H9 (cell line): ENCODE measurements at regions not wholly inside any gene's neighbourhood (a gene's known extent, or its start where the extent isn't known, plus 50 kb on each side); places are given as distances from the start of the nearest gene placed in this dataset.

Source experiments
- DNase-seq: peaks from one replicate; pipeline ENCODE4 v3.0.0-alpha.2; 2017
- H2AFZ ChIP-seq: one replicate; pipeline ENCODE4 v1.6.1; 2013; ENCODE audit warnings: mild to moderate bottlenecking, low read length, control low read depth, moderate library complexity
- H2AK5ac ChIP-seq: 2 replicates; pipeline ENCODE4 v1.6.1; 2013; ENCODE audit warnings: low read length, control low read depth, mixed read lengths; ENCODE audit not compliant: insufficient read length
- H2BK120ac ChIP-seq: one replicate; pipeline ENCODE4 v1.6.1; 2013; ENCODE audit warnings: low read depth, mild to moderate bottlenecking, low read length, control low read depth, inconsistent platforms; ENCODE audit not compliant: poor library complexity, severe bottlenecking
- H2BK12ac ChIP-seq: 2 replicates; pipeline ENCODE4 v1.6.1; 2013; ENCODE audit warnings: low read length, control low read depth, mixed read lengths, low read depth; ENCODE audit not compliant: insufficient read length
- H2BK15ac ChIP-seq: 2 replicates; pipeline ENCODE4 v1.6.1; 2013; ENCODE audit warnings: low read depth, low read length, control low read depth
- H2BK20ac ChIP-seq: one replicate; pipeline ENCODE4 v1.6.1; 2013; ENCODE audit warnings: low read depth, mild to moderate bottlenecking, low read length, control low read depth, inconsistent platforms; ENCODE audit not compliant: poor library complexity, severe bottlenecking
- H2BK5ac ChIP-seq: 2 replicates; pipeline ENCODE4 v1.6.1; 2013; ENCODE audit warnings: low read length, control low read depth, mixed read lengths; ENCODE audit not compliant: insufficient read length
- H3K14ac ChIP-seq: 2 replicates; pipeline ENCODE4 v1.6.1; 2013; ENCODE audit warnings: low read length, control low read depth; ENCODE audit not compliant: insufficient read depth
- H3K18ac ChIP-seq: 2 replicates; pipeline ENCODE4 v1.6.1; 2013; ENCODE audit warnings: low read depth, mild to moderate bottlenecking, mixed read lengths, low read length, control low read depth; ENCODE audit not compliant: insufficient read length
- H3K23ac ChIP-seq: 2 replicates; pipeline ENCODE4 v1.6.1; 2013; ENCODE audit warnings: low read length, control low read depth, mixed read lengths, low read depth; ENCODE audit not compliant: insufficient read length
- H3K23me2 ChIP-seq: 2 replicates; pipeline ENCODE4 v1.6.1; 2013; ENCODE audit warnings: low read depth, mild to moderate bottlenecking, mixed read lengths, low read length, control low read depth; ENCODE audit not compliant: insufficient read length, poor library complexity, severe bottlenecking
- H3K27ac ChIP-seq: 2 replicates; pipeline ENCODE4 v1.5.1; 2013; ENCODE audit warnings: low read length, control low read depth, mixed read lengths, low read depth; ENCODE audit not compliant: insufficient read length
- H3K27me3 ChIP-seq: 2 replicates; pipeline ENCODE4 v1.6.1; 2013; ENCODE audit warnings: low read length, control low read depth, inconsistent platforms; ENCODE audit not compliant: insufficient read depth
- H3K4ac ChIP-seq: 2 replicates; pipeline ENCODE4 v1.6.1; 2013; ENCODE audit warnings: low read depth, mild to moderate bottlenecking, control low read depth, inconsistent platforms, low read length, moderate library complexity
- H3K4me1 ChIP-seq: 2 replicates; pipeline ENCODE4 v1.6.1; 2013; ENCODE audit warnings: low read length, control low read depth, inconsistent platforms; ENCODE audit not compliant: insufficient read depth
- H3K4me2 ChIP-seq: 2 replicates; pipeline ENCODE4 v1.6.1; 2013; ENCODE audit warnings: low read length, control low read depth, mixed read lengths; ENCODE audit not compliant: insufficient read length, insufficient read depth
- H3K56ac ChIP-seq: 2 replicates; pipeline ENCODE4 v1.6.1; 2013; ENCODE audit warnings: low read depth, mild to moderate bottlenecking, mixed read lengths, low read length, control low read depth; ENCODE audit not compliant: insufficient read length
- H3K79me1 ChIP-seq: 2 replicates; pipeline ENCODE4 v1.6.1; 2013; ENCODE audit warnings: low read depth, mild to moderate bottlenecking, moderate library complexity, low read length, control low read depth, inconsistent platforms; ENCODE audit not compliant: insufficient read depth, poor library complexity, severe bottlenecking
- H3K79me2 ChIP-seq: 2 replicates; pipeline ENCODE4 v1.6.1; 2013; ENCODE audit warnings: low read length, control low read depth, inconsistent platforms; ENCODE audit not compliant: insufficient read depth
- H3K9ac ChIP-seq: 2 replicates; pipeline ENCODE4 v1.6.1; 2013; ENCODE audit warnings: low read length, control low read depth, mixed read lengths; ENCODE audit not compliant: insufficient read length; ENCODE audit errors: extremely low read depth
- H3K9me3 ChIP-seq: one replicate; pipeline ENCODE4 v1.6.1; 2013; ENCODE audit warnings: low read depth, low read length, inconsistent platforms; ENCODE audit not compliant: control insufficient read depth
- H3T11ph ChIP-seq: one replicate; pipeline ENCODE4 v1.6.1; 2013; ENCODE audit warnings: mild to moderate bottlenecking, low read length, control low read depth, inconsistent platforms
- H4K20me1 ChIP-seq: one replicate; pipeline ENCODE4 v1.6.1; 2013; ENCODE audit not compliant: control insufficient read depth, insufficient read length, insufficient read depth
- H4K5ac ChIP-seq: 2 replicates; pipeline ENCODE4 v1.6.1; 2013; ENCODE audit warnings: low read depth, mild to moderate bottlenecking, mixed read lengths, low read length, control low read depth; ENCODE audit not compliant: insufficient read length
- H4K8ac ChIP-seq: replicated peaks from 2 replicates; pipeline ENCODE4 v1.6.1; 2013; ENCODE audit warnings: low read length, control low read depth, mixed read lengths, low read depth; ENCODE audit not compliant: insufficient read length
- H4K91ac ChIP-seq: 2 replicates; pipeline ENCODE4 v1.6.1; 2013; ENCODE audit warnings: low read depth, mild to moderate bottlenecking, moderate library complexity, mixed read lengths, low read length, control low read depth; ENCODE audit not compliant: insufficient read length
- H3K27ac Mint-ChIP-seq, 3 experiments: 2 replicates in 2 of 3; 3 replicates in 1 of 3; pipeline ENCODE4 v1.8.0; 2020 to 2021; ENCODE audit warnings: mixed read lengths in 3 of 3, mild to moderate bottlenecking in 1 of 3, moderate library complexity in 1 of 3
- H3K27me3 Mint-ChIP-seq: 2 replicates; pipeline ENCODE4 v1.8.0; 2021; ENCODE audit warnings: low read depth, mild to moderate bottlenecking, moderate library complexity, mixed read lengths
- H3K36me3 Mint-ChIP-seq, 3 experiments: 2 replicates in 2 of 3; 3 replicates in 1 of 3; pipeline ENCODE4 v1.8.0; 2020 to 2021; ENCODE audit warnings: low read depth in 3 of 3, mixed read lengths in 3 of 3; ENCODE audit not compliant: insufficient read depth in 1 of 3
- H3K4me1 Mint-ChIP-seq, 2 experiments: 2 replicates each; pipeline ENCODE4 v1.8.0; 2020; ENCODE audit warnings: mixed read lengths in 2 of 2
- H3K4me3 Mint-ChIP-seq, 2 experiments: 2 replicates in 1 of 2; 3 replicates in 1 of 2; pipeline ENCODE4 v1.8.0; 2020 to 2021; ENCODE audit warnings: mild to moderate bottlenecking in 2 of 2, mixed read lengths in 2 of 2, moderate library complexity in 1 of 2
- H3K9me3 Mint-ChIP-seq, 2 experiments: 2 replicates in 1 of 2; 3 replicates in 1 of 2; pipeline ENCODE4 v1.8.0; 2020; ENCODE audit warnings: mild to moderate bottlenecking in 2 of 2, mixed read lengths in 2 of 2, moderate library complexity in 1 of 2
- WGBS: extraction: QIAGEN DNeasy Blood & Tissue Kit; methylation state at CpG from one replicate; pipeline ENCODE4 v1.1.7; 2013; ENCODE audit warnings: missing lambda C conversion rate, low lambda C conversion rate, mixed read lengths; ENCODE audit not compliant: insufficient read length; ENCODE audit errors: extremely low coverage; 5-methylcytosine and 5-hydroxymethylcytosine counted together
- TF ChIP-seq, protein P1 (sequence below): fragments of 200-600 bp; sonication (generic); conservative IDR thresholded peaks from 3 replicates; pipeline ENCODE4 v1.8.0; 2021; ENCODE audit warnings: antibody characterized with exemption, mild to moderate bottlenecking

DNA sequence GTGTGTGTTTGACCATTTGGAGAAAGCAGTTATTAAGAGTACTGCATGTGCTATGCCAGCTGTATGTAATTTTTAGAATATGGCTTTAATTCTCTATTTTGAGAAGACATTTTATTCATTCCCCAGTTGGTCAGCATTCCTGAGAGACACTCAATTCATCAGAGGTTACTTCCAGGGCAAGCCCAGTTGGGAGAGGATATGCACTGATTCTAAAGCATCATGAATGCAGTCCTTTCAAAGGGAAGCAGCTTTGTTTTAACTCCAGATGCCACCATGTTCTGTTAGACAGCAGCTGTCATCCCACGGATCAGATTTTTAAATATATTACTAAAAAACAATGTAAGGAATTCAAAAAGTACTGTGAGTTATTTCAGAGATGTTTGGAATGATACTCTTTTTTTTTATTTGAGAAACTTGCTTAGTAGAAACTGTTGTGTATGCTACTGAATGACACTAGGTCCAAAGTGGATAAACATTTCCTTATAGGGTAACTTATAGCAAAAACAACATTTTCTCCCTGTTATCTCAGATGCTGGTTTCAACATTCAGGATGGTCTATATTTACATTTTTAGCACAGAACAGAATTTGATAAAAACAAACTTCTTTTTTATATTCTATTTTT lies 149.5 kb upstream of the B3GALT2 start:
- Histone ChIP-seq H2BK5ac (no peak overlapping the region), H4K91ac (no peak overlapping the region), H3K79me2 (no peaks in the 10 kb centered on the region), H2BK15ac (no peak overlapping the region), H3K9me3 (no peaks in the 10 kb centered on the region), H4K8ac (no peak overlapping the region), H4K5ac (no peak overlapping the region), H2BK120ac (no peak overlapping the region), H3K79me1 (no peaks in the 10 kb centered on the region), H2BK12ac (no peak overlapping the region), H3K4me2 (no peak overlapping the region), H3K14ac (no peak overlapping the region), H3K9ac (no peak overlapping the region), H3K4me1 (peaks cover 2% of the 10 kb centered on the region; the same call in 1 of the 2 replicates), H2AK5ac (no peak overlapping the region), H4K20me1 (no peaks in the 10 kb centered on the region), H3K4ac (no peak overlapping the region), H3K23ac (no peak overlapping the region), H3K27ac (no peak overlapping the region), H3K23me2 (no peaks in the 10 kb centered on the region), H2BK20ac (no peak overlapping the region), H3K18ac (no peak overlapping the region), H3K56ac (no peak overlapping the region), H3T11ph (no peak overlapping the region), H3K27me3 (no peaks in the 10 kb centered on the region), H2AFZ (no peak overlapping the region)
- Mint-ChIP-seq H3K27ac (no peak overlapping the region), H3K27me3 (no peaks in the 10 kb centered on the region), H3K4me3 (no peak overlapping the region), H3K9me3 (peaks cover 11 to 17% of the 10 kb centered on the region in 2 experiments), H3K4me1 (no peaks in the 10 kb centered on the region), H3K36me3 (peaks cover 0 to 14% (median 5%) of the 10 kb centered on the region in 3 experiments; a peak in 2 of 7 replicates)
- TF ChIP-seq, protein P1, sequence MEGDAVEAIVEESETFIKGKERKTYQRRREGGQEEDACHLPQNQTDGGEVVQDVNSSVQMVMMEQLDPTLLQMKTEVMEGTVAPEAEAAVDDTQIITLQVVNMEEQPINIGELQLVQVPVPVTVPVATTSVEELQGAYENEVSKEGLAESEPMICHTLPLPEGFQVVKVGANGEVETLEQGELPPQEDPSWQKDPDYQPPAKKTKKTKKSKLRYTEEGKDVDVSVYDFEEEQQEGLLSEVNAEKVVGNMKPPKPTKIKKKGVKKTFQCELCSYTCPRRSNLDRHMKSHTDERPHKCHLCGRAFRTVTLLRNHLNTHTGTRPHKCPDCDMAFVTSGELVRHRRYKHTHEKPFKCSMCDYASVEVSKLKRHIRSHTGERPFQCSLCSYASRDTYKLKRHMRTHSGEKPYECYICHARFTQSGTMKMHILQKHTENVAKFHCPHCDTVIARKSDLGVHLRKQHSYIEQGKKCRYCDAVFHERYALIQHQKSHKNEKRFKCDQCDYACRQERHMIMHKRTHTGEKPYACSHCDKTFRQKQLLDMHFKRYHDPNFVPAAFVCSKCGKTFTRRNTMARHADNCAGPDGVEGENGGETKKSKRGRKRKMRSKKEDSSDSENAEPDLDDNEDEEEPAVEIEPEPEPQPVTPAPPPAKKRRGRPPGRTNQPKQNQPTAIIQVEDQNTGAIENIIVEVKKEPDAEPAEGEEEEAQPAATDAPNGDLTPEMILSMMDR, result no peak
- DNase-seq, result no peak
- WGBS, result no CpG with 5 or more reads among the region's 1 CpG
